HEK293 (cell line): ENCODE measurements at regions not wholly inside any gene's neighbourhood (a gene's known extent, or its start where the extent isn't known, plus 50 kb on each side); places are given as distances from the start of the nearest gene placed in this dataset.

Source experiments
- BCL11A ChIP-seq: fragments of 450-650 bp; formaldehyde crosslinking; IDR thresholded peaks from 2 replicates; pipeline ENCODE4 v1.5.1; 2016; ENCODE audit warnings: low read depth, missing biosample characterization, missing genetic modification characterization
- CTCF ChIP-seq: fragments of 450-650 bp; formaldehyde crosslinking; IDR thresholded peaks from 2 replicates; pipeline ENCODE4 v1.5.1; 2016; ENCODE audit warnings: missing biosample characterization, missing genetic modification characterization
- EGR2 ChIP-seq: fragments of 450-650 bp; formaldehyde crosslinking; IDR thresholded peaks from 2 replicates; pipeline ENCODE4 v1.5.1; 2016; ENCODE audit warnings: low read depth, missing biosample characterization, missing genetic modification characterization
- KLF16 ChIP-seq: fragments of 450-650 bp; formaldehyde crosslinking; IDR thresholded peaks from 2 replicates; pipeline ENCODE4 v1.5.1; 2017; ENCODE audit warnings: missing biosample characterization, missing genetic modification characterization
- PRDM10 ChIP-seq: fragments of 450-650 bp; formaldehyde crosslinking; IDR thresholded peaks from 2 replicates; pipeline ENCODE4 v1.5.1; 2016; ENCODE audit warnings: missing biosample characterization, missing genetic modification characterization
- ZBTB20 ChIP-seq: fragments of 450-650 bp; formaldehyde crosslinking; IDR thresholded peaks from 2 replicates; pipeline ENCODE4 v1.5.1; 2016; ENCODE audit warnings: missing biosample characterization, missing genetic modification characterization
- ZFHX2 ChIP-seq: fragments of 450-650 bp; formaldehyde crosslinking; conservative IDR thresholded peaks from 2 replicates; pipeline ENCODE4 v1.5.1; 2016; ENCODE audit warnings: missing biosample characterization, missing genetic modification characterization
- ZNF146 ChIP-seq: fragments of 450-650 bp; formaldehyde crosslinking; IDR thresholded peaks from 2 replicates; pipeline ENCODE4 v1.5.1; 2016; ENCODE audit warnings: missing biosample characterization, missing genetic modification characterization
- ZNF560 ChIP-seq: fragments of 450-650 bp; formaldehyde crosslinking; IDR thresholded peaks from 2 replicates; pipeline ENCODE4 v1.5.1; 2017; ENCODE audit warnings: missing biosample characterization, missing genetic modification characterization, borderline replicate concordance
- ZNF561 ChIP-seq: fragments of 450-650 bp; IDR thresholded peaks from 2 replicates; pipeline ENCODE4 v1.5.1; 2018; ENCODE audit warnings: missing biosample characterization, missing genetic modification characterization, borderline replicate concordance
- ZNF776 ChIP-seq: fragments of 450-650 bp; formaldehyde crosslinking; IDR thresholded peaks from 2 replicates; pipeline ENCODE4 v1.5.0; 2017; ENCODE audit warnings: missing biosample characterization, missing genetic modification characterization, borderline replicate concordance
- ZSCAN4 ChIP-seq: fragments of 450-650 bp; formaldehyde crosslinking; IDR thresholded peaks from 2 replicates; pipeline ENCODE4 v1.5.1; 2017; ENCODE audit warnings: missing biosample characterization, missing genetic modification characterization
- TF ChIP-seq, protein P1 (sequence below): fragments of 450-650 bp; formaldehyde crosslinking; conservative IDR thresholded peaks from 2 replicates; pipeline ENCODE4 v1.5.1; 2016; ENCODE audit warnings: low read depth, missing biosample characterization, missing genetic modification characterization
- TF ChIP-seq, protein P2 (sequence below): fragments of 450-650 bp; formaldehyde crosslinking; IDR thresholded peaks from 2 replicates; pipeline ENCODE4 v1.5.1; 2016; ENCODE audit warnings: missing biosample characterization, missing genetic modification characterization

GRCh38 chr2:57080035-57080434, 896.2 kb downstream of the CCDC85A start:
- no peak for TF ChIP-seq KLF16
- no peak for TF ChIP-seq BCL11A (tag by site-specific recombination)
- TF ChIP-seq CTCF (tag by site-specific recombination) = no peak
- TF ChIP-seq PRDM10 (tag by site-specific recombination) = no peak
- no peak for TF ChIP-seq ZSCAN4 (tag by site-specific recombination)
- TF ChIP-seq, protein P1, sequence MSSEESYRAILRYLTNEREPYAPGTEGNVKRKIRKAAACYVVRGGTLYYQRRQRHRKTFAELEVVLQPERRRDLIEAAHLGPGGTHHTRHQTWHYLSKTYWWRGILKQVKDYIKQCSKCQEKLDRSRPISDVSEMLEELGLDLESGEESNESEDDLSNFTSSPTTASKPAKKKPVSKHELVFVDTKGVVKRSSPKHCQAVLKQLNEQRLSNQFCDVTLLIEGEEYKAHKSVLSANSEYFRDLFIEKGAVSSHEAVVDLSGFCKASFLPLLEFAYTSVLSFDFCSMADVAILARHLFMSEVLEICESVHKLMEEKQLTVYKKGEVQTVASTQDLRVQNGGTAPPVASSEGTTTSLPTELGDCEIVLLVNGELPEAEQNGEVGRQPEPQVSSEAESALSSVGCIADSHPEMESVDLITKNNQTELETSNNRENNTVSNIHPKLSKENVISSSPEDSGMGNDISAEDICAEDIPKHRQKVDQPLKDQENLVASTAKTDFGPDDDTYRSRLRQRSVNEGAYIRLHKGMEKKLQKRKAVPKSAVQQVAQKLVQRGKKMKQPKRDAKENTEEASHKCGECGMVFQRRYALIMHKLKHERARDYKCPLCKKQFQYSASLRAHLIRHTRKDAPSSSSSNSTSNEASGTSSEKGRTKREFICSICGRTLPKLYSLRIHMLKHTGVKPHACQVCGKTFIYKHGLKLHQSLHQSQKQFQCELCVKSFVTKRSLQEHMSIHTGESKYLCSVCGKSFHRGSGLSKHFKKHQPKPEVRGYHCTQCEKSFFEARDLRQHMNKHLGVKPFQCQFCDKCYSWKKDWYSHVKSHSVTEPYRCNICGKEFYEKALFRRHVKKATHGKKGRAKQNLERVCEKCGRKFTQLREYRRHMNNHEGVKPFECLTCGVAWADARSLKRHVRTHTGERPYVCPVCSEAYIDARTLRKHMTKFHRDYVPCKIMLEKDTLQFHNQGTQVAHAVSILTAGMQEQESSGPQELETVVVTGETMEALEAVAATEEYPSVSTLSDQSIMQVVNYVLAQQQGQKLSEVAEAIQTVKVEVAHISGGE (tag by site-specific recombination) = no peak
- TF ChIP-seq ZBTB20 (tag by site-specific recombination) = no peak
- TF ChIP-seq ZNF776 (tag by site-specific recombination) = no peak
- TF ChIP-seq ZNF560 (tag by site-specific recombination) = no peak
- TF ChIP-seq ZFHX2 (tag by site-specific recombination) = no peak
- no peak for TF ChIP-seq ZNF561 (tag by site-specific recombination)
- TF ChIP-seq EGR2 = no peak
- TF ChIP-seq, protein P2, sequence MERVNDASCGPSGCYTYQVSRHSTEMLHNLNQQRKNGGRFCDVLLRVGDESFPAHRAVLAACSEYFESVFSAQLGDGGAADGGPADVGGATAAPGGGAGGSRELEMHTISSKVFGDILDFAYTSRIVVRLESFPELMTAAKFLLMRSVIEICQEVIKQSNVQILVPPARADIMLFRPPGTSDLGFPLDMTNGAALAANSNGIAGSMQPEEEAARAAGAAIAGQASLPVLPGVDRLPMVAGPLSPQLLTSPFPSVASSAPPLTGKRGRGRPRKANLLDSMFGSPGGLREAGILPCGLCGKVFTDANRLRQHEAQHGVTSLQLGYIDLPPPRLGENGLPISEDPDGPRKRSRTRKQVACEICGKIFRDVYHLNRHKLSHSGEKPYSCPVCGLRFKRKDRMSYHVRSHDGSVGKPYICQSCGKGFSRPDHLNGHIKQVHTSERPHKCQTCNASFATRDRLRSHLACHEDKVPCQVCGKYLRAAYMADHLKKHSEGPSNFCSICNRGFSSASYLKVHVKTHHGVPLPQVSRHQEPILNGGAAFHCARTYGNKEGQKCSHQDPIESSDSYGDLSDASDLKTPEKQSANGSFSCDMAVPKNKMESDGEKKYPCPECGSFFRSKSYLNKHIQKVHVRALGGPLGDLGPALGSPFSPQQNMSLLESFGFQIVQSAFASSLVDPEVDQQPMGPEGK = no peak
- no peak for TF ChIP-seq ZNF146 (tag by site-specific recombination)
